GM12878 (cell line): ENCODE measurements at regions not wholly inside any gene's neighbourhood (a gene's known extent, or its start where the extent isn't known, plus 50 kb on each side); places are given as distances from the start of the nearest gene placed in this dataset.

Source experiments
- ATAC-seq: fragments of 200-7000 bp; cut with Tn5 transposase; 3 replicates; pipeline ENCODE4 v1.9.1; 2020; ENCODE audit warnings: mild to moderate bottlenecking, moderate library complexity
- BruUV-seq: library from RNA; stranded (reverse); fragments of 400-500 nt; replicated peaks from 2 replicates; lab custom pipeline; 2021; lab: Mats Ljungman, UMichigan
- CTCF ChIA-PET: fragments of 300-600 bp; sonication (Branson Sonifier 250); formaldehyde crosslinking; extraction: SDS; loops from one replicate; lab custom pipeline; 2021; ENCODE audit warnings: inconsistent platforms; lab: Yijun Ruan, JAX
- POLR2A ChIA-PET: fragments of 350-600 bp; formaldehyde crosslinking; extraction: SDS; loops from one replicate; lab custom pipeline; 2021; ENCODE audit warnings: inconsistent platforms; lab: Charles Lee
- RAD21 ChIA-PET: fragments of 300-600 bp; sonication (Branson Sonifier 250); formaldehyde crosslinking; loops from one replicate; lab custom pipeline; 2023; ENCODE audit warnings: antibody characterized with exemption; ENCODE audit not compliant: unreplicated experiment; lab: Charles Lee
- SMC1A ChIA-PET: fragments of 300-600 bp; sonication (Branson Sonifier 250); formaldehyde crosslinking; loops from one replicate; lab custom pipeline; 2023; ENCODE audit not compliant: unreplicated experiment, uncharacterized antibody; lab: Charles Lee
- DNase-seq: peaks from one replicate; pipeline ENCODE4 v3.0.0-alpha.2; 2011; ENCODE audit warnings: low read depth, low spot score
- FAIRE-seq: peaks from 3 replicates; lab custom pipeline; 2011; peaks lifted over from hg19 to GRCh38; lab: Jason Lieb, UNC
- H2AFZ ChIP-seq: 2 replicates; pipeline ENCODE4 v1.6.0; 2011; ENCODE audit warnings: low read depth, low read length, control low read depth; ENCODE audit not compliant: control insufficient read depth
- H3K27ac ChIP-seq: 2 replicates; pipeline ENCODE4 v1.5.1; 2011; ENCODE audit warnings: control low read depth; ENCODE audit not compliant: control insufficient read depth, insufficient read depth
- H3K27me3 ChIP-seq, 2 experiments: replicated peaks in 1 of 2; 2 replicates each; pipeline versions ENCODE4 v1.6.0 to v1.6.1; 2011; ENCODE audit warnings: low read length in 1 of 2; ENCODE audit not compliant: control insufficient read depth in 2 of 2, insufficient read depth in 2 of 2
- H3K36me3 ChIP-seq, 2 experiments: 2 replicates each; pipeline ENCODE4 v1.5.1; 2011; ENCODE audit warnings: low read length in 1 of 2; ENCODE audit not compliant: control insufficient read depth in 2 of 2, insufficient read depth in 2 of 2
- H3K4me1 ChIP-seq: 2 replicates; pipeline ENCODE4 v1.6.1; 2011; ENCODE audit warnings: mild to moderate bottlenecking, low read length, moderate library complexity, mixed read lengths; ENCODE audit not compliant: control insufficient read depth, insufficient read depth
- H3K4me2 ChIP-seq: 2 replicates; pipeline ENCODE4 v1.6.0; 2011; ENCODE audit warnings: control low read depth; ENCODE audit not compliant: control insufficient read depth, insufficient read depth
- H3K4me3 ChIP-seq: fragments of 200-600 bp; sonication (generic); 2 replicates; pipeline ENCODE4 v1.5.1; 2016
- H3K79me2 ChIP-seq: 2 replicates; pipeline ENCODE4 v1.6.0; 2011; ENCODE audit warnings: low read length; ENCODE audit not compliant: control insufficient read depth, insufficient read depth
- H3K9ac ChIP-seq: 2 replicates; pipeline ENCODE4 v1.8.0; 2011; ENCODE audit warnings: low read length, control low read depth, mixed read lengths; ENCODE audit not compliant: control insufficient read depth, insufficient read depth
- H3K9me3 ChIP-seq: replicated peaks from 3 replicates; pipeline ENCODE4 v1.5.1; 2011; ENCODE audit warnings: mild to moderate bottlenecking, low read length; ENCODE audit not compliant: control insufficient read depth, insufficient read depth
- H4K20me1 ChIP-seq: 2 replicates; pipeline ENCODE4 v1.6.0; 2011; ENCODE audit not compliant: control insufficient read depth, insufficient read depth
- CHD1 ChIP-seq: IDR thresholded peaks from 2 replicates; pipeline ENCODE4 v1.6.1; 2012; ENCODE audit warnings: low read depth, low read length, improper control_type of control experiment
- CREB1 ChIP-seq: IDR thresholded peaks from 2 replicates; pipeline ENCODE4 v1.6.1; 2012; ENCODE audit warnings: low read depth, mild to moderate bottlenecking, inconsistent platforms
- CREM ChIP-seq: IDR thresholded peaks from 2 replicates; pipeline ENCODE4 v1.6.1; 2014; ENCODE audit warnings: antibody characterized with exemption, low read depth
- DPF2 ChIP-seq: fragments of 450-650 bp; IDR thresholded peaks from 2 replicates; pipeline ENCODE4 v1.6.1; 2017; ENCODE audit warnings: mild to moderate bottlenecking
- EED ChIP-seq: sonication (generic); IDR thresholded peaks from 2 replicates; pipeline ENCODE4 v1.6.1; 2016; ENCODE audit warnings: antibody characterized with exemption, low read depth
- EZH2 ChIP-seq: IDR thresholded peaks from 2 replicates; pipeline ENCODE4 v1.6.1; 2012; ENCODE audit warnings: low read depth, mild to moderate bottlenecking, control low read depth, inconsistent platforms, low read length, borderline replicate concordance; ENCODE audit not compliant: control insufficient read depth
- IKZF1 ChIP-seq: fragments of 450-650 bp; conservative IDR thresholded peaks from 2 replicates; pipeline ENCODE4 v1.6.1; 2017; ENCODE audit warnings: antibody characterized with exemption, mild to moderate bottlenecking
- NBN ChIP-seq: fragments of 450-650 bp; IDR thresholded peaks from 2 replicates; pipeline ENCODE4 v1.6.1; 2016
- NFXL1 ChIP-seq: fragments of 450-650 bp; IDR thresholded peaks from 2 replicates; pipeline ENCODE4 v1.6.1; 2017; ENCODE audit warnings: antibody characterized with exemption, mild to moderate bottlenecking, borderline replicate concordance
- POLR2AphosphoS5 ChIP-seq: IDR thresholded peaks from 2 replicates; pipeline ENCODE4 v1.6.1; 2011; ENCODE audit warnings: mild to moderate bottlenecking, low read length, inconsistent platforms
- STAT3 ChIP-seq: IDR thresholded peaks from 2 replicates; pipeline ENCODE4 v1.6.1; 2011; ENCODE audit warnings: low read depth, low read length, improper control_type of control experiment
- TBL1XR1 ChIP-seq: IDR thresholded peaks from 2 replicates; pipeline ENCODE4 v1.6.1; 2012; ENCODE audit warnings: low read depth, low read length, improper control_type of control experiment
- ZZZ3 ChIP-seq: IDR thresholded peaks from 2 replicates; pipeline ENCODE4 v1.6.1; 2011; ENCODE audit warnings: low read depth; ENCODE audit not compliant: control insufficient read depth, insufficient read length
- WGBS: methylation state at CpG from one replicate; pipeline ENCODE4 v1.1.6; 2016; ENCODE audit warnings: low lambda C conversion rate; ENCODE audit not compliant: insufficient replicate concordance, insufficient coverage; ENCODE audit errors: missing lambda C conversion rate; 5-methylcytosine and 5-hydroxymethylcytosine counted together
- in situ Hi-C: fragments of 300-500 bp; cut with MboI; formaldehyde crosslinking; loops from 9 replicates; pipeline ENCODE4 v1.14.3; 2018; ENCODE audit warnings: mixed read lengths
- intact Hi-C: fragments of 100-400 bp; cut with micrococcal nuclease; formaldehyde crosslinking; loops from one replicate; pipeline ENCODE4 v1.14.2; 2022; ENCODE audit not compliant: unreplicated experiment
- TF ChIP-seq, protein P1 (sequence below): fragments of 450-650 bp; formaldehyde crosslinking; IDR thresholded peaks from 2 replicates; pipeline ENCODE4 v1.5.0; 2022; ENCODE audit warnings: mild to moderate bottlenecking, missing genetic modification characterization
- TF ChIP-seq, protein P2 (sequence below): fragments of 450-650 bp; IDR thresholded peaks from 2 replicates; pipeline ENCODE4 v1.6.1; 2016; ENCODE audit warnings: mild to moderate bottlenecking
- TF ChIP-seq, protein P3 (sequence below): fragments of 450-650 bp; IDR thresholded peaks from 2 replicates; pipeline ENCODE4 v1.6.1; 2017; ENCODE audit warnings: mild to moderate bottlenecking, low read depth, inconsistent platforms; ENCODE audit not compliant: poor library complexity, severe bottlenecking
- TF ChIP-seq, protein P4 (sequence below): IDR thresholded peaks from 2 replicates; pipeline ENCODE4 v1.6.1; 2011; ENCODE audit warnings: borderline replicate concordance, low read depth, mild to moderate bottlenecking, moderate library complexity, low read length; ENCODE audit not compliant: insufficient read depth, poor library complexity, severe bottlenecking

DNA sequence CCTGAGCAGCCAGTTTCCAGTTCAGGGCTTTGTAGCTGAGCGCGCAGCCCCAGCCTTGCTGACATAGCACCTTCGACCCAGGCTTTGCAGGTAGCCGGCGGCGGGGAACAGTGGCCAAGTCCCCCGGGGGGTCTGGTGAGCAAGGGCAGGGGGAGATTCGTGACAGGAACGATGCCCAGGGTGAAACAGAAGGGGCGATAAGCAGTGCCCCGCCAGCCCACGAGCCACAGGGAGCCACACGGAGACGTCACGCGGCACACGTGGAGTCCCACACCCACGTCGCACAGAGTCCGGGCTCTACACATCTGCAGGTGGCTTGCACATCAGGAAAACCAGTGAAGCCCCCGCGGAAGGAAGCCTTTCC is 127.2 kb downstream of the SOX1 start:
- no TSS peak for BruUV-seq
- ChIA-PET SMC1A (no interaction called here), RAD21 (no interaction called here), CTCF (no interaction called here), POLR2A (no interaction called here)
- Histone ChIP-seq H2AFZ (no peak overlapping the region), H3K79me2 (no peaks in the 10 kb centered on the region), H4K20me1 (no peaks in the 10 kb centered on the region), H3K27ac (no peak overlapping the region), H3K9ac (no peak overlapping the region), H3K27me3 (no peaks in the 10 kb centered on the region), H3K4me3 (no peak overlapping the region), H3K4me2 (no peak overlapping the region), H3K36me3 (no peaks in the 10 kb centered on the region), H3K4me1 (no peaks in the 10 kb centered on the region), H3K9me3 (no peaks in the 10 kb centered on the region; the same call in 2 of the 3 replicates)
- FAIRE-seq (no peak), DNase-seq (no peak), ATAC-seq (no peak)
- in situ Hi-C loops: no loop called here
- intact Hi-C loops: no loop called here
- WGBS: 70% methylated on average over 17 of the region's 22 CpGs
- no peak for TF ChIP-seq ZZZ3
- TF ChIP-seq IKZF1: no peak
- no peak for TF ChIP-seq STAT3
- TF ChIP-seq NBN: no peak
- TF ChIP-seq, protein P1, sequence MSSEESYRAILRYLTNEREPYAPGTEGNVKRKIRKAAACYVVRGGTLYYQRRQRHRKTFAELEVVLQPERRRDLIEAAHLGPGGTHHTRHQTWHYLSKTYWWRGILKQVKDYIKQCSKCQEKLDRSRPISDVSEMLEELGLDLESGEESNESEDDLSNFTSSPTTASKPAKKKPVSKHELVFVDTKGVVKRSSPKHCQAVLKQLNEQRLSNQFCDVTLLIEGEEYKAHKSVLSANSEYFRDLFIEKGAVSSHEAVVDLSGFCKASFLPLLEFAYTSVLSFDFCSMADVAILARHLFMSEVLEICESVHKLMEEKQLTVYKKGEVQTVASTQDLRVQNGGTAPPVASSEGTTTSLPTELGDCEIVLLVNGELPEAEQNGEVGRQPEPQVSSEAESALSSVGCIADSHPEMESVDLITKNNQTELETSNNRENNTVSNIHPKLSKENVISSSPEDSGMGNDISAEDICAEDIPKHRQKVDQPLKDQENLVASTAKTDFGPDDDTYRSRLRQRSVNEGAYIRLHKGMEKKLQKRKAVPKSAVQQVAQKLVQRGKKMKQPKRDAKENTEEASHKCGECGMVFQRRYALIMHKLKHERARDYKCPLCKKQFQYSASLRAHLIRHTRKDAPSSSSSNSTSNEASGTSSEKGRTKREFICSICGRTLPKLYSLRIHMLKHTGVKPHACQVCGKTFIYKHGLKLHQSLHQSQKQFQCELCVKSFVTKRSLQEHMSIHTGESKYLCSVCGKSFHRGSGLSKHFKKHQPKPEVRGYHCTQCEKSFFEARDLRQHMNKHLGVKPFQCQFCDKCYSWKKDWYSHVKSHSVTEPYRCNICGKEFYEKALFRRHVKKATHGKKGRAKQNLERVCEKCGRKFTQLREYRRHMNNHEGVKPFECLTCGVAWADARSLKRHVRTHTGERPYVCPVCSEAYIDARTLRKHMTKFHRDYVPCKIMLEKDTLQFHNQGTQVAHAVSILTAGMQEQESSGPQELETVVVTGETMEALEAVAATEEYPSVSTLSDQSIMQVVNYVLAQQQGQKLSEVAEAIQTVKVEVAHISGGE (CRISPR knock-in tag): no peak
- TF ChIP-seq, protein P2, sequence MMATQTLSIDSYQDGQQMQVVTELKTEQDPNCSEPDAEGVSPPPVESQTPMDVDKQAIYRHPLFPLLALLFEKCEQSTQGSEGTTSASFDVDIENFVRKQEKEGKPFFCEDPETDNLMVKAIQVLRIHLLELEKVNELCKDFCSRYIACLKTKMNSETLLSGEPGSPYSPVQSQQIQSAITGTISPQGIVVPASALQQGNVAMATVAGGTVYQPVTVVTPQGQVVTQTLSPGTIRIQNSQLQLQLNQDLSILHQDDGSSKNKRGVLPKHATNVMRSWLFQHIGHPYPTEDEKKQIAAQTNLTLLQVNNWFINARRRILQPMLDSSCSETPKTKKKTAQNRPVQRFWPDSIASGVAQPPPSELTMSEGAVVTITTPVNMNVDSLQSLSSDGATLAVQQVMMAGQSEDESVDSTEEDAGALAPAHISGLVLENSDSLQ: no peak
- no peak for TF ChIP-seq EED
- TF ChIP-seq CREM: no peak
- TF ChIP-seq POLR2AphosphoS5: no peak
- TF ChIP-seq EZH2: no peak
- TF ChIP-seq, protein P3, sequence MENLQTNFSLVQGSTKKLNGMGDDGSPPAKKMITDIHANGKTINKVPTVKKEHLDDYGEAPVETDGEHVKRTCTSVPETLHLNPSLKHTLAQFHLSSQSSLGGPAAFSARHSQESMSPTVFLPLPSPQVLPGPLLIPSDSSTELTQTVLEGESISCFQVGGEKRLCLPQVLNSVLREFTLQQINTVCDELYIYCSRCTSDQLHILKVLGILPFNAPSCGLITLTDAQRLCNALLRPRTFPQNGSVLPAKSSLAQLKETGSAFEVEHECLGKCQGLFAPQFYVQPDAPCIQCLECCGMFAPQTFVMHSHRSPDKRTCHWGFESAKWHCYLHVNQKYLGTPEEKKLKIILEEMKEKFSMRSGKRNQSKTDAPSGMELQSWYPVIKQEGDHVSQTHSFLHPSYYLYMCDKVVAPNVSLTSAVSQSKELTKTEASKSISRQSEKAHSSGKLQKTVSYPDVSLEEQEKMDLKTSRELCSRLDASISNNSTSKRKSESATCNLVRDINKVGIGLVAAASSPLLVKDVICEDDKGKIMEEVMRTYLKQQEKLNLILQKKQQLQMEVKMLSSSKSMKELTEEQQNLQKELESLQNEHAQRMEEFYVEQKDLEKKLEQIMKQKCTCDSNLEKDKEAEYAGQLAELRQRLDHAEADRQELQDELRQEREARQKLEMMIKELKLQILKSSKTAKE: no peak
- TF ChIP-seq TBL1XR1: no peak
- TF ChIP-seq CREB1: no peak
- TF ChIP-seq CHD1: no peak
- TF ChIP-seq NFXL1: no peak
- no peak for TF ChIP-seq DPF2
- TF ChIP-seq, protein P4, sequence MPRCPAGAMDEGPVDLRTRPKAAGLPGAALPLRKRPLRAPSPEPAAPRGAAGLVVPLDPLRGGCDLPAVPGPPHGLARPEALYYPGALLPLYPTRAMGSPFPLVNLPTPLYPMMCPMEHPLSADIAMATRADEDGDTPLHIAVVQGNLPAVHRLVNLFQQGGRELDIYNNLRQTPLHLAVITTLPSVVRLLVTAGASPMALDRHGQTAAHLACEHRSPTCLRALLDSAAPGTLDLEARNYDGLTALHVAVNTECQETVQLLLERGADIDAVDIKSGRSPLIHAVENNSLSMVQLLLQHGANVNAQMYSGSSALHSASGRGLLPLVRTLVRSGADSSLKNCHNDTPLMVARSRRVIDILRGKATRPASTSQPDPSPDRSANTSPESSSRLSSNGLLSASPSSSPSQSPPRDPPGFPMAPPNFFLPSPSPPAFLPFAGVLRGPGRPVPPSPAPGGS: no peak
